GM19035 (cell line): ENCODE measurements at regions not wholly inside any gene's neighbourhood (a gene's known extent, or its start where the extent isn't known, plus 50 kb on each side); places are given as distances from the start of the nearest gene placed in this dataset.
"Not testable (repeated sequence)": the region's sequence is repeated elsewhere in the genome, so short reads cannot be mapped to it uniquely, and the experiment has no call there.

ENCODE experiments used
- ATAC-seq: cut with Tn5 transposase; IDR thresholded peaks from one replicate; pipeline ENCODE4 v1.9.1; 2021; ENCODE audit not compliant: unreplicated experiment

- ATAC-seq = no peak
Observed at GRCh38 chr6:21909321-21909720, 315.8 kb downstream of the SOX4 start.

GRCh38 chr6:21911208-21911607 lies 317.7 kb downstream of the SOX4 start:
- ATAC-seq = no peak

- ATAC-seq = no peak
Observed at GRCh38 chr6:21912151-21912832, 318.7 kb downstream of the SOX4 start.

DNA sequence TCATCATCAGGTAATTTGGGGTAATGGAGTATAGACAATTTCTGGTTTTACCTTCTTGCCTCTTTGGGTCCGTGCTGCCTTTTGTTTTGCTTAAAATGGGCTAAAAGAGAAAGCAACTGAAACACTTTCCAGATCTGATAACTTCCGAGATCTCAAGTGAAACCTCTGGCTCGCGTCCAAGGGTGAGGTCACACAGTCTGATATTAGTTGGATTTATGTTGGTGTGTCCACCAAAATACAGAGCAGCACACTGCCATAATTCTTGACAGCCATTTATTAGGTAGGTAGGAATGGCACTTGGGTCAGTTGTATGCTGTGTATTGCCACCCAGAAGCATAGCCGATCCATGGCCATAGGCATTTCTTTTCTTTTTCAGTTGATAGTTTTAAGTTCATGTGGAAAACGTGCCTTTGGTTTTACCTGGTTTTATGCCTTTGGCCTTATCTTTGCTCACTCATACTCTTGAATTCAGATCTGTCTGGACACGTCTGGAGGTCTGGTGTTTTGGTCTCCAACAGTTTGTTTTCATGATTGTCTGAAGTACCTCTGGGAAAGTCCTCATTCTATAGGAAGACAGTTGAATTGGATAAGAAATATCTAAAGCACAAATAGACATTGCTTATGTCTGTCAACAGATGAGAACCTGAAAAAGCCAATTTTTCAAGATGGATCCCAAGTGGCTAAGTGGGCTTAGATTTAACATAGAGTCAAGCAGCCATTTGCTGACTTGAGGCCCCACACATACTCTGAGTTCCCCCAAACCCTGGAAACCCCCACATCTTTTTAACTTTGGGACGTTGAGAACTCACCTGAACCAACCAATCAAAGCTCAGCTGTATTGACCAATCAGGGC lies 320.8 kb downstream of the SOX4 start:
- ATAC-seq = no peak

DNA sequence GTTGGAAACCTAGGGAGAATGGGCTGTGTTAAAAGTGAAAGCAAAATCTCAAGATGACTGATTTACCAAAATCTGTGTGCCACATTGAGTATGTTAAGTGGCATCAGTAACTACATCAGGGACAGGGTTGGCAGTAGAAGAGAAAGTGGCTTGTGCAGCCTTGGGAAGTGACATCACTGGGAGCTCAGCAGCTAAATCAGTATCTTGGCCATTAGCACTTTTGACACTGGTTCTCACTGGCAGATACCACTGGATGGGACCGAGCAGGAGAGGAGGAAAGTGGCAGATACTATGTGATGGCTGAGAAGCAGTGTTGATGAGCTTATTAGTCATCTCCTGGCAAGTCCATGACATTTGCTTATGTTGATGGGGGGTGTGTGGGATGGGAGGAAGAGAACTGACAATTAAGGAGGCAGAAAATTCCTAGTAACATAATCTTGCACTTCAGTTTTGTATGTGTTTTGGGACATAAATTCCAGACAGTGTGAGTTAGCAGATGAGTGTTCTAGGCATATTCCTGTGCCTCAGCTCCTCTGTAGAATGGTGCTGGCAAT lies 322.2 kb downstream of the SOX4 start:
- ATAC-seq = no peak

GRCh38 chr6:21918041-21918440 lies 324.5 kb downstream of the SOX4 start:
- no peak for ATAC-seq

GRCh38 chr6:21918666-21919065 lies 325.1 kb downstream of the SOX4 start:
- ATAC-seq = no peak

GRCh38 chr6:21922086-21922485 lies 328.5 kb downstream of the SOX4 start:
- ATAC-seq = no peak

DNA sequence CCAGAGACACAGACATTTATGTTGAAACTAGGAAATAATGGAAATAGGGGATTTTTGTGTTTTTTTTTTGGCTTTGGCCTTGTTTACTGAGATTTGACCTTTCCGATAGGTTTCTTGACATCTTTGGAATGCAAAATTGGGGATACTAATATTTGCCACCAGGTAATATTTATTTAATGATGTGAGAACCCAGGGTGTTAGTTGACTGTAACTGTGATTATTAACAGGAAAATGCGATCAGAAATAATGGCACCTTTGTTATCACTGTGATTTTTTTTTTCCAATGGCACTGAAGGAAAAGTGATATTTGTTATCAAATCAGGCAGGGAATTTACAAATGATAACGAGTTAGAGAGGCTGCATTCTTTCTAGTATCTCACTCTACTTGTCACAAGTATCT lies 330.5 kb downstream of the SOX4 start:
- no peak for ATAC-seq

DNA sequence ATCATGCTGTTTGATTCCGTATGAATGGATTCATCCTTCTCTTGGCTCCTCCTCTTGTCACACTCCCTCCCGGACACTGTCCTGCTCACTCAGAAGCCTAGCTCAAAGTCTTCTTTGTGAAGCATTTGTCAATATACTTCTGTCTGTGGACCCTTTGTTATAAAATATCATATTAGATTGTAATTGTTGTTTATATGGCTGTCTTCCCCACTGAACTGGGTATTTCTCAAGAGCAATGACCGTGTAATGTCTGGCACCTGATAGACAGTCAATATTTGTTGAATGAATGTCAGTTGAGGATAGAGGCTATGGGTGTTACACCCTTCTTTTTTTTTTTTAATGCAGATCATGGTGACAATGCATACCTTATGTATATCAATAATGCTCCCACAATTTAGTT lies 335.3 kb downstream of the SOX4 start:
- ATAC-seq = no peak

DNA sequence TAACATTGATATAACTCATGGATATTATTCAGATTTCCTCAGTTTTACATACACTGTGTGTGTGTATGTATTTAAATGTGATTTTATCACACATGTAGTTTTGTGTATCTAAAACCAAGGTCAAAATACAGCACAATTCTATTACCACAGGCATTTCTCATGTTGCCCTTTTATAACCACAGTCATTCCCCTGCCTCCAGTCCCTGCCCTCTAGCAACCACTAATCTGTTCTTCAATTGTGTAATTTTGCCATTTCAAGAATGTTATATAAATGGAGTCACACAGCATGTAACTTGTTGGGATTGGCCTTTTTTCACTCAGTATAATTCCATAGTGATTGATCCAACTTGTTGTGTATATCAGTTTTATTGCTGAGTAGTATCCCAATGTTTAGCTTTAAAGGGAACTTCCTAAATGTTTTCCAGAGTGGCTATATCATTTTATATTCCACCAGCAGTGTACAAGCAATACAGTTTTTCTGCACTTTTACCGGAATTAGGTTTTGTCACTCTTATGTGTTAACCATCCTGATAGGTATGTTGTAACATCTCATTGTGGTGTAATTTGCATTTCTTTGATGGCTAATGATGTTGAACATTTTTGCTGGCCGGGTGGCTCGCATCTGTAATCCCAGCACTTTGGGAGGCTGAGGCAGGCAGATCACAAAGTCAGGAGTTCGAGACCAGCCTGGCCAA lies 338.2 kb downstream of the SOX4 start:
- no peak for ATAC-seq

DNA sequence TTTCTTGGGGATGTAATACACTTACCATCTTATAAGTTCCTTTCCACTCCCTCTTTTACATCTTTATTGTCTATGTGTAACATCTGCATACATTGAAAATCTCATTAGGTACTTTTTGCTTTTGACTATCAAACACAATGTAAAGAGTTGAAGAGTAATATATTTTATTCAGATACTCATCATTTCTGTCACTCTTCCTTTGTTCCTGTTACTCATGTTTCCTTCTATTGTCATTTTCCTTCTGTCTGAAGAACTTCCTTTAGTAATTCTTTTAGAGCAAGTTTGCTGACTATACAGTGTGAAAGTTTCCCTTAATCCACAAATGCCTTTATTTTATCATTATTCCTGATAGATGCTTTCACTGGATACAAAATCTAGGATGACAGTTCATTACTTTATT lies 339.8 kb downstream of the SOX4 start:
- ATAC-seq = no peak

- ATAC-seq = no peak
Observed at GRCh38 chr6:21935142-21935541, 341.6 kb downstream of the SOX4 start.

- ATAC-seq = peak; percentile 63
Observed at GRCh38 chr6:21935561-21936028, 342.0 kb downstream of the SOX4 start.

GRCh38 chr6:21937466-21937865 lies 343.9 kb downstream of the SOX4 start:
- no peak for ATAC-seq

DNA sequence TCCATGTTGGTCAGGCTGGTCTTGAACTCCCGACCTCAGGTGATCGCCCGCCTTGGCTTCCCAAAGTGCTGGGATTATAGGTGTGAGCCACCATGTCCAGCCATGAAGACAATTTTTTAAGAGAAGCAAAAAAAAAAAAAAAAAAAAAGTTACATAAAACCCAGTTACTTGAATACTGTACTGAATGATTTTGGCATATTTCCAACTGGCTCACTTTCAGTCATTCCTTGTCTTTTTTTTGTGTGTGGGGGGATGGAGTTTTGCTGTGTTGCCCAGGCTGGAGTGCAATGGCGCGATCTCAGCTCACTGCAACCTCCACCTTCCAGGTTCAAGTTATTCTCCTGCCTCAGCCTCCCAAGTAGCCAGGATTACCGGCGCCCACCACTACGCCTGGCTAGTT lies 345.5 kb downstream of the SOX4 start:
- not testable (repeated sequence) for ATAC-seq

GRCh38 chr6:21941926-21942325 lies 348.4 kb downstream of the SOX4 start:
- no peak for ATAC-seq

GRCh38 chr6:21942897-21943296 lies 349.3 kb downstream of the SOX4 start:
- no peak for ATAC-seq

DNA sequence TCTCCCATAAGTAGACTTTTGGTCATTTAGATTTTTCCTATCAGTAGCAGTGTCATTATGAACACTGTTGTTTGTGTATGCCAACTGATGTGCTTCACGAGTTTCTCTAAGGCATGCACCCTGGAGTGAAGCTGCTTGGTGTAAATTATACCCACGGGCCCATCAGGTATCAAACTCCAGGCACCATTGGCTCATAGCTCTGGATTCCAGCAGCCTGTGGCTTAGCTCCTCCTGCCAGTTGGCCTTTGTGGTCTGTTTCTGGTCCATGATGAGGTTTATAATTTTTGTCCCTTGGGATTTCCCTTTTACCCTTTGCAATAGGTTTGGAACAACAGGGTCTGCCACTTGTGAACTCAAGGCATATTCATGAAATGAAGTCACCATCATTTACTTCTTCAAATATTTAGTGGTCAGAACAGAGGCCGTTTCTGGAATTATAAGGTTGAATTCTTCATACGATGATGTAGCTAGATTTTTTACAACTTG lies 350.5 kb downstream of the PRL start:
- ATAC-seq = no peak

GRCh38 chr6:21947227-21947626 lies 349.6 kb downstream of the PRL start:
- ATAC-seq = not testable (repeated sequence)

- no peak for ATAC-seq
Observed at GRCh38 chr6:21947731-21948386, 349.0 kb downstream of the PRL start.
